ENCODE measurements at regions not wholly inside any gene's neighbourhood (a gene's known extent, or its start where the extent isn't known, plus 50 kb on each side); places are given as distances from the start of the nearest gene placed in this dataset.

DNA sequence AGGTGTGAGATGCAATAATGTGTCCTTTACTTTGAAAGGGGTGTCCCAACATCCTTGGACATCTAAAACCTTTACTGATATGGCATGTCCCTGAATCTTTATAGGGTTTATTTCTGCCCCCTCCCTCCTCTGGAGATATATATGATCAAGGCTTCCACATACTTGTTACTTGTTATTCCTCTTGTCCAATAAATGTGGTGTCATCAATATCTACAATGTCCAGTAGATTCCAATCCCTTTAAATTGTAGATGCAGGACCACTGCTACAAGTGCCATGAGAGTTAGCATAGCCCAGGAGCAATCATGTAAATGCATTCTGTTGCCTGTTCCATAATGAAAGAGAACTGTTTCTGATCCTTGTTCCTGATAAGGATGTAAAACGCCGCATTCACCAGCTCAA lies 479.7 kb upstream of the MEIS1 start:
- no peak for TF ChIP-seq PRRX2 (CRISPR knock-in tag; IDR thresholded peaks at IDR 0.05)
- ChIA-PET POLR2A (no interaction called here), CTCF (no interaction called here)
- H3K27ac Mint-ChIP-seq = no peak overlapping the region
- no peaks in the 10 kb centered on the region for H3K9me3 Mint-ChIP-seq
- H3K4me3 Mint-ChIP-seq = no peak overlapping the region
- no peak for DNase-seq (ENCODE audit: low spot score)
- peaks cover 21% of the 10 kb centered on the region for H3K4me1 Mint-ChIP-seq
- no peaks in the 10 kb centered on the region for H3K36me3 Mint-ChIP-seq
- no peak for ATAC-seq
- H3K27me3 Mint-ChIP-seq (ENCODE audit: low read depth) = peaks cover 5% of the 10 kb centered on the region

DNA sequence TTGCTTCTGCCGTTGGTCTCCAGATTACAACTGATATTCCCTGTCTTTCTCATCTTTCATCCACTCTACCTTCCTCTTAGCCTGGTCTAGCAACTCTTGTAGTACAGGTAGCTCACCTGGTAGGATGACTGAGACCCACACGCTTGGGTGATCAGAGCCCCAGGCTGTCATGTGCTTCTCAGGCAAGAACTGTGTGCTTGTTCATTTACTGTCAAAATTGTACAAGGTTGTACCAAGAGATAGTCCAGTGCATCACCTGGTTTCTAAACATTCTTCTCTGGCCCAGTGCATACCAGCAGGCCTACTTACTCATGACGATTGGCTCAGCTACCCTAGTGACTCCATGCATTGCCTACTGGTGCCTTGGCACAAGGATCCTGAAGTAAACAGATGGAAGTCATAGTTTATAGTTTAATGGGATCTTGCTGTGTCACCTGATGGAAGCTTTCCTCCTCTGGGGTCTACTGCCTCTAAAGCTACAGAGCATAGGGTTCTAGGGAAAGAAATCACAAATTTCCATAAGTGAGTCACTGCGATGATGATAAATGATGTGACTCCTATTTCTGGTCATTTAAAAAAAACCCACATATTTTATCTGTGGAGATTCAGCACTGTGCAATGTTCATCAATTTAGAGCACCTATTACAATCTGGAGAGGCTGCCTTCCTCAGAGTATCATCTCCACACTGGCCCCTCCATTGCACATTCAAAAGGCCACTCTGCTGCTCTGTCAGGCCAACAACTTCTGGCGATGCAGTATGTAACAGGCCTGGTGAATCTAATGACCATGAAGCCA lies 481.8 kb upstream of the MEIS1 start:
- Mint-ChIP-seq H3K9me3 (0 out of 2 replicates have a peak, but pooled peaks cover 4% of the 10 kb centered on the region), H3K4me1 (peaks cover 15% of the 10 kb centered on the region), H3K27ac (no peak overlapping the region), H3K27me3 (ENCODE audit: low read depth) (peaks cover 5% of the 10 kb centered on the region), H3K4me3 (no peak overlapping the region), H3K36me3 (no peaks in the 10 kb centered on the region)
- no peak for ATAC-seq
- TF ChIP-seq SMAD4 (CRISPR knock-in tag; IDR thresholded peaks at IDR 0.05) = no peak
- TF ChIP-seq IRF2 (CRISPR knock-in tag; IDR thresholded peaks at IDR 0.05; ENCODE audit: borderline replicate concordance, low read depth) = no peak
- TF ChIP-seq, protein P1, sequence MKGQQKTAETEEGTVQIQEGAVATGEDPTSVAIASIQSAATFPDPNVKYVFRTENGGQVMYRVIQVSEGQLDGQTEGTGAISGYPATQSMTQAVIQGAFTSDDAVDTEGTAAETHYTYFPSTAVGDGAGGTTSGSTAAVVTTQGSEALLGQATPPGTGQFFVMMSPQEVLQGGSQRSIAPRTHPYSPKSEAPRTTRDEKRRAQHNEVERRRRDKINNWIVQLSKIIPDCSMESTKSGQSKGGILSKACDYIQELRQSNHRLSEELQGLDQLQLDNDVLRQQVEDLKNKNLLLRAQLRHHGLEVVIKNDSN (CRISPR knock-in tag; IDR thresholded peaks at IDR 0.05) = no peak
- TF ChIP-seq EMX1 (CRISPR knock-in tag; IDR thresholded peaks at IDR 0.05) = no peak
- TF ChIP-seq ZNF671 (CRISPR knock-in tag; IDR thresholded peaks at IDR 0.05) = no peak
- TF ChIP-seq, protein P2, sequence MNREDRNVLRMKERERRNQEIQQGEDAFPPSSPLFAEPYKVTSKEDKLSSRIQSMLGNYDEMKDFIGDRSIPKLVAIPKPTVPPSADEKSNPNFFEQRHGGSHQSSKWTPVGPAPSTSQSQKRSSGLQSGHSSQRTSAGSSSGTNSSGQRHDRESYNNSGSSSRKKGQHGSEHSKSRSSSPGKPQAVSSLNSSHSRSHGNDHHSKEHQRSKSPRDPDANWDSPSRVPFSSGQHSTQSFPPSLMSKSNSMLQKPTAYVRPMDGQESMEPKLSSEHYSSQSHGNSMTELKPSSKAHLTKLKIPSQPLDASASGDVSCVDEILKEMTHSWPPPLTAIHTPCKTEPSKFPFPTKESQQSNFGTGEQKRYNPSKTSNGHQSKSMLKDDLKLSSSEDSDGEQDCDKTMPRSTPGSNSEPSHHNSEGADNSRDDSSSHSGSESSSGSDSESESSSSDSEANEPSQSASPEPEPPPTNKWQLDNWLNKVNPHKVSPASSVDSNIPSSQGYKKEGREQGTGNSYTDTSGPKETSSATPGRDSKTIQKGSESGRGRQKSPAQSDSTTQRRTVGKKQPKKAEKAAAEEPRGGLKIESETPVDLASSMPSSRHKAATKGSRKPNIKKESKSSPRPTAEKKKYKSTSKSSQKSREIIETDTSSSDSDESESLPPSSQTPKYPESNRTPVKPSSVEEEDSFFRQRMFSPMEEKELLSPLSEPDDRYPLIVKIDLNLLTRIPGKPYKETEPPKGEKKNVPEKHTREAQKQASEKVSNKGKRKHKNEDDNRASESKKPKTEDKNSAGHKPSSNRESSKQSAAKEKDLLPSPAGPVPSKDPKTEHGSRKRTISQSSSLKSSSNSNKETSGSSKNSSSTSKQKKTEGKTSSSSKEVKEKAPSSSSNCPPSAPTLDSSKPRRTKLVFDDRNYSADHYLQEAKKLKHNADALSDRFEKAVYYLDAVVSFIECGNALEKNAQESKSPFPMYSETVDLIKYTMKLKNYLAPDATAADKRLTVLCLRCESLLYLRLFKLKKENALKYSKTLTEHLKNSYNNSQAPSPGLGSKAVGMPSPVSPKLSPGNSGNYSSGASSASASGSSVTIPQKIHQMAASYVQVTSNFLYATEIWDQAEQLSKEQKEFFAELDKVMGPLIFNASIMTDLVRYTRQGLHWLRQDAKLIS (CRISPR knock-in tag; IDR thresholded peaks at IDR 0.05; ENCODE audit: borderline replicate concordance) = no peak
- TF ChIP-seq, protein P3, sequence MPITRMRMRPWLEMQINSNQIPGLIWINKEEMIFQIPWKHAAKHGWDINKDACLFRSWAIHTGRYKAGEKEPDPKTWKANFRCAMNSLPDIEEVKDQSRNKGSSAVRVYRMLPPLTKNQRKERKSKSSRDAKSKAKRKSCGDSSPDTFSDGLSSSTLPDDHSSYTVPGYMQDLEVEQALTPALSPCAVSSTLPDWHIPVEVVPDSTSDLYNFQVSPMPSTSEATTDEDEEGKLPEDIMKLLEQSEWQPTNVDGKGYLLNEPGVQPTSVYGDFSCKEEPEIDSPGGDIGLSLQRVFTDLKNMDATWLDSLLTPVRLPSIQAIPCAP (CRISPR knock-in tag; IDR thresholded peaks at IDR 0.05) = no peak
- TF ChIP-seq ETV6 (CRISPR knock-in tag; IDR thresholded peaks at IDR 0.05) = no peak
- TF ChIP-seq NFE2L1 (CRISPR knock-in tag; IDR thresholded peaks at IDR 0.05) = no peak
- TF ChIP-seq, protein P4, sequence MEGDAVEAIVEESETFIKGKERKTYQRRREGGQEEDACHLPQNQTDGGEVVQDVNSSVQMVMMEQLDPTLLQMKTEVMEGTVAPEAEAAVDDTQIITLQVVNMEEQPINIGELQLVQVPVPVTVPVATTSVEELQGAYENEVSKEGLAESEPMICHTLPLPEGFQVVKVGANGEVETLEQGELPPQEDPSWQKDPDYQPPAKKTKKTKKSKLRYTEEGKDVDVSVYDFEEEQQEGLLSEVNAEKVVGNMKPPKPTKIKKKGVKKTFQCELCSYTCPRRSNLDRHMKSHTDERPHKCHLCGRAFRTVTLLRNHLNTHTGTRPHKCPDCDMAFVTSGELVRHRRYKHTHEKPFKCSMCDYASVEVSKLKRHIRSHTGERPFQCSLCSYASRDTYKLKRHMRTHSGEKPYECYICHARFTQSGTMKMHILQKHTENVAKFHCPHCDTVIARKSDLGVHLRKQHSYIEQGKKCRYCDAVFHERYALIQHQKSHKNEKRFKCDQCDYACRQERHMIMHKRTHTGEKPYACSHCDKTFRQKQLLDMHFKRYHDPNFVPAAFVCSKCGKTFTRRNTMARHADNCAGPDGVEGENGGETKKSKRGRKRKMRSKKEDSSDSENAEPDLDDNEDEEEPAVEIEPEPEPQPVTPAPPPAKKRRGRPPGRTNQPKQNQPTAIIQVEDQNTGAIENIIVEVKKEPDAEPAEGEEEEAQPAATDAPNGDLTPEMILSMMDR (IDR thresholded peaks at IDR 0.05) = no peak
- TF ChIP-seq JUN (CRISPR knock-in tag; IDR thresholded peaks at IDR 0.05) = no peak
- no peak for TF ChIP-seq KAT7 (CRISPR knock-in tag; IDR thresholded peaks at IDR 0.05; ENCODE audit: borderline replicate concordance)
- no peak for DNase-seq (ENCODE audit: low spot score)
- POLR2A ChIA-PET = no interaction called here
- CTCF ChIA-PET = no interaction called here

DNA sequence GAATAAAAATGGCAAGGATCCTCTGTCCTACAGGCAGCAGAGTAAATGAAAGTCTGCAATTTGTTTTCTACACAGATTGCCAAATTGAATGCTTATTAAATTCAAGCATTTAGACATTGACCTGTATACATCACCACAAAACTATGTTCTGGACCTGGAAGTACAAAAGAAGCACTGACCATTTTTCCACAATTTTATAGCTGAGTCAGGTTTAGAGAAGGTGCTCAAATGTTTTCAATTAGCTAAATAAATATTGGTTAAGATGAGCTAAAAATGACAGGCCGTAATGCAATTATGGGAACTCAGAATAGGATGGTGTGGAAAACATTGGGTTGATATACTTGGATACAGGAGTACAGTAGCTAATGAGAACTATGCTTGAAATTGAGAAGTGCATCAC lies 490.7 kb upstream of the MEIS1 start:
- CTCF ChIA-PET = no interaction called here
- no peak for TF ChIP-seq SMAD4 (CRISPR knock-in tag; IDR thresholded peaks at IDR 0.05)
- no peak for TF ChIP-seq NR1H2 (CRISPR knock-in tag; IDR thresholded peaks at IDR 0.05)
- TF ChIP-seq, protein P5, sequence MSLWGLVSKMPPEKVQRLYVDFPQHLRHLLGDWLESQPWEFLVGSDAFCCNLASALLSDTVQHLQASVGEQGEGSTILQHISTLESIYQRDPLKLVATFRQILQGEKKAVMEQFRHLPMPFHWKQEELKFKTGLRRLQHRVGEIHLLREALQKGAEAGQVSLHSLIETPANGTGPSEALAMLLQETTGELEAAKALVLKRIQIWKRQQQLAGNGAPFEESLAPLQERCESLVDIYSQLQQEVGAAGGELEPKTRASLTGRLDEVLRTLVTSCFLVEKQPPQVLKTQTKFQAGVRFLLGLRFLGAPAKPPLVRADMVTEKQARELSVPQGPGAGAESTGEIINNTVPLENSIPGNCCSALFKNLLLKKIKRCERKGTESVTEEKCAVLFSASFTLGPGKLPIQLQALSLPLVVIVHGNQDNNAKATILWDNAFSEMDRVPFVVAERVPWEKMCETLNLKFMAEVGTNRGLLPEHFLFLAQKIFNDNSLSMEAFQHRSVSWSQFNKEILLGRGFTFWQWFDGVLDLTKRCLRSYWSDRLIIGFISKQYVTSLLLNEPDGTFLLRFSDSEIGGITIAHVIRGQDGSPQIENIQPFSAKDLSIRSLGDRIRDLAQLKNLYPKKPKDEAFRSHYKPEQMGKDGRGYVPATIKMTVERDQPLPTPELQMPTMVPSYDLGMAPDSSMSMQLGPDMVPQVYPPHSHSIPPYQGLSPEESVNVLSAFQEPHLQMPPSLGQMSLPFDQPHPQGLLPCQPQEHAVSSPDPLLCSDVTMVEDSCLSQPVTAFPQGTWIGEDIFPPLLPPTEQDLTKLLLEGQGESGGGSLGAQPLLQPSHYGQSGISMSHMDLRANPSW (CRISPR knock-in tag; conservative IDR thresholded peaks at IDR 0.05; ENCODE audit: low read depth) = no peak
- TF ChIP-seq, protein P6, sequence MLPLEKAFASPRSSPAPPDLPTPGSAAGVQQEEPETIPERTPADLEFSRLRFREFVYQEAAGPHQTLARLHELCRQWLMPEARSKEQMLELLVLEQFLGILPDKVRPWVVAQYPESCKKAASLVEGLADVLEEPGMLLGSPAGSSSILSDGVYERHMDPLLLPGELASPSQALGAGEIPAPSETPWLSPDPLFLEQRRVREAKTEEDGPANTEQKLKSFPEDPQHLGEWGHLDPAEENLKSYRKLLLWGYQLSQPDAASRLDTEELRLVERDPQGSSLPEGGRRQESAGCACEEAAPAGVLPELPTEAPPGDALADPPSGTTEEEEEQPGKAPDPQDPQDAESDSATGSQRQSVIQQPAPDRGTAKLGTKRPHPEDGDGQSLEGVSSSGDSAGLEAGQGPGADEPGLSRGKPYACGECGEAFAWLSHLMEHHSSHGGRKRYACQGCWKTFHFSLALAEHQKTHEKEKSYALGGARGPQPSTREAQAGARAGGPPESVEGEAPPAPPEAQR (CRISPR knock-in tag; IDR thresholded peaks at IDR 0.05) = no peak
- TF ChIP-seq RELA (CRISPR knock-in tag; IDR thresholded peaks at IDR 0.05; ENCODE audit: borderline replicate concordance) = no peak
- no peak for TF ChIP-seq NR3C1 (CRISPR knock-in tag; conservative IDR thresholded peaks at IDR 0.05; ENCODE audit: low read depth)
- no peak for TF ChIP-seq MYBL2 (CRISPR knock-in tag; IDR thresholded peaks at IDR 0.05)
- no peak for TF ChIP-seq ESRRA (CRISPR knock-in tag; IDR thresholded peaks at IDR 0.05; ENCODE audit: borderline replicate concordance)
- no peak for TF ChIP-seq FOXK1 (CRISPR knock-in tag; IDR thresholded peaks at IDR 0.05)
- TF ChIP-seq GTF2I (CRISPR knock-in tag; conservative IDR thresholded peaks at IDR 0.05) = no peak

More for the DNA sequence above, 490.7 kb upstream of the MEIS1 start:
- H3K4me3 Mint-ChIP-seq = no peak overlapping the region
- H3K4me1 Mint-ChIP-seq = no peaks in the 10 kb centered on the region
- 0 out of 2 replicates have a peak, but pooled peaks cover 4% of the 10 kb centered on the region for H3K9me3 Mint-ChIP-seq
- POLR2A ChIA-PET = interaction anchor here (1.5 kb wide), 1 partner anchor 8 kb away, joined by 3 read pairs; no protein-coding TSS in a partner anchor
- ATAC-seq (no peak), DNase-seq (ENCODE audit: low spot score) (no peak)
- no peaks in the 10 kb centered on the region for H3K36me3 Mint-ChIP-seq
- no peak overlapping the region for H3K27ac Mint-ChIP-seq
- H3K27me3 Mint-ChIP-seq (ENCODE audit: low read depth) = no peaks in the 10 kb centered on the region; the same call in 1 of the 2 replicates

Data from WTC11 (cell line).